A549 (cell line): ENCODE measurements at regions not wholly inside any gene's neighbourhood (a gene's known extent, or its start where the extent isn't known, plus 50 kb on each side); places are given as distances from the start of the nearest gene placed in this dataset.

ENCODE experiments used
- ATAC-seq, 2 experiments: fragments of 200-7000 bp in 1 of 2; fragments of >200 bp in 1 of 2; cut with Nextera tagmentation in 1 of 2; cut with Tn5 transposase in 1 of 2; 3 replicates each; pipeline versions ENCODE4 v1.8.0 to v1.9.1; 2018 to 2020; ENCODE audit warnings: mild to moderate bottlenecking in 1 of 2, moderate library complexity in 1 of 2
- CTCF ChIA-PET: fragments of 300-600 bp; sonication (Branson Sonifier 250); formaldehyde crosslinking; extraction: SDS; loops from one replicate; lab custom pipeline; 2021; ENCODE audit warnings: antibody characterized with exemption, inconsistent platforms; lab: Yijun Ruan, JAX
- POLR2A ChIA-PET: fragments of 350-600 bp; formaldehyde crosslinking; extraction: SDS; loops from one replicate; lab custom pipeline; 2021; ENCODE audit warnings: antibody characterized with exemption, inconsistent platforms; lab: Yijun Ruan, JAX
- DNase-seq, 2 experiments: peaks; one replicate each; pipeline versions ENCODE4 v3.0.0 to v3.0.0-alpha.2; 2011 to 2016; ENCODE audit warnings: low read depth in 1 of 2, low spot score in 1 of 2
- FAIRE-seq: peaks from 2 replicates; lab custom pipeline; 2011; peaks lifted over from hg19 to GRCh38; lab: Jason Lieb, UNC
- H3K27ac ChIP-seq, 2 experiments: fragments of >200 bp; sonication (Bioruptor Twin); formaldehyde crosslinking; 3 replicates each; pipeline ENCODE4 v1.5.1; 2016 to 2017
- H3K4me1 ChIP-seq: fragments of >200 bp; sonication (Bioruptor Twin); formaldehyde crosslinking; 3 replicates; pipeline ENCODE4 v1.6.1; 2016
- H3K4me2 ChIP-seq: fragments of >200 bp; sonication (Bioruptor Twin); formaldehyde crosslinking; 3 replicates; pipeline ENCODE4 v1.6.1; 2016
- H3K4me3 ChIP-seq: fragments of >200 bp; sonication (Bioruptor Twin); formaldehyde crosslinking; 3 replicates; pipeline ENCODE4 v1.5.1; 2016
- H3K9me3 ChIP-seq: fragments of >200 bp; sonication (Bioruptor Twin); formaldehyde crosslinking; 3 replicates; pipeline ENCODE4 v1.6.1; 2016
- CBX2 ChIP-seq: fragments of 200-600 bp; sonication (generic); IDR thresholded peaks from 2 replicates; pipeline ENCODE4 v1.6.1; 2016; ENCODE audit warnings: low read depth, mild to moderate bottlenecking, borderline replicate concordance
- CHD2 ChIP-seq: fragments of 150-350 bp; IDR thresholded peaks from 2 replicates; pipeline ENCODE4 v1.6.1; 2014; ENCODE audit warnings: low read length; ENCODE audit not compliant: partially characterized antibody
- CHD4 ChIP-seq: fragments of 200-600 bp; sonication (generic); IDR thresholded peaks from 2 replicates; pipeline ENCODE4 v1.6.1; 2016; ENCODE audit warnings: antibody characterized with exemption, mild to moderate bottlenecking, borderline replicate concordance
- E2F6 ChIP-seq: IDR thresholded peaks from 2 replicates; pipeline ENCODE4 v1.6.1; 2012; ENCODE audit warnings: low read depth, borderline replicate concordance
- EHF ChIP-seq: fragments of 250-450 bp; sonication (Bioruptor Pico); IDR thresholded peaks from 2 replicates; pipeline ENCODE4 v1.5.0; 2020; ENCODE audit warnings: mild to moderate bottlenecking
- EHMT2 ChIP-seq: fragments of 200-600 bp; sonication (generic); IDR thresholded peaks from 2 replicates; pipeline ENCODE4 v1.6.1; 2016; ENCODE audit warnings: antibody characterized with exemption, low read depth, mild to moderate bottlenecking, moderate library complexity
- FOSL2 ChIP-seq, 2 experiments: fragments of 450-650 bp in 1 of 2; fragments of >200 bp in 1 of 2; sonication (Bioruptor Twin) in 1 of 2; formaldehyde crosslinking; IDR thresholded peaks; 2 replicates each; pipeline versions ENCODE4 v1.5.0 to v1.6.1; 2016 to 2020; ENCODE audit warnings: mild to moderate bottlenecking in 1 of 2, moderate library complexity in 1 of 2
- GATA3 ChIP-seq: IDR thresholded peaks from 2 replicates; pipeline ENCODE4 v1.6.1; 2012; ENCODE audit warnings: borderline replicate concordance
- HDAC2 ChIP-seq: fragments of 200-600 bp; sonication (generic); IDR thresholded peaks from 2 replicates; pipeline ENCODE4 v1.6.1; 2016
- HOXA7 ChIP-seq: fragments of 250-450 bp; sonication (Bioruptor Pico); IDR thresholded peaks from 2 replicates; pipeline ENCODE4 v1.5.0; 2020; ENCODE audit warnings: mild to moderate bottlenecking, moderate library complexity
- JUNB ChIP-seq: fragments of >200 bp; sonication (Bioruptor Twin); formaldehyde crosslinking; IDR thresholded peaks from 2 replicates; pipeline ENCODE4 v1.6.1; 2016
- KDM5A ChIP-seq: fragments of 200-600 bp; sonication (generic); IDR thresholded peaks from 2 replicates; pipeline ENCODE4 v1.6.1; 2016; ENCODE audit warnings: antibody characterized with exemption, mild to moderate bottlenecking
- MAFK ChIP-seq: fragments of 450-650 bp; IDR thresholded peaks from 2 replicates; pipeline ENCODE4 v1.6.1; 2014; ENCODE audit not compliant: partially characterized antibody
- MAZ ChIP-seq: fragments of 150-350 bp; IDR thresholded peaks from 2 replicates; pipeline ENCODE4 v1.6.1; 2014; ENCODE audit warnings: antibody characterized with exemption, low read depth, low read length, borderline replicate concordance
- MYC ChIP-seq: IDR thresholded peaks from 2 replicates; pipeline ENCODE4 v1.6.1; 2012; ENCODE audit warnings: mild to moderate bottlenecking, inconsistent platforms, low read length, improper control_type of control experiment, borderline replicate concordance
- NFE2L2 ChIP-seq: fragments of 150-350 bp; conservative IDR thresholded peaks from 2 replicates; pipeline ENCODE4 v1.6.1; 2014; ENCODE audit warnings: low read length
- NPAS2 ChIP-seq: fragments of 250-450 bp; sonication (Bioruptor Pico); IDR thresholded peaks from 2 replicates; pipeline ENCODE4 v1.8.0; 2022; ENCODE audit warnings: mild to moderate bottlenecking, moderate library complexity, borderline replicate concordance
- PHF8 ChIP-seq: fragments of 200-600 bp; sonication (generic); IDR thresholded peaks from 2 replicates; pipeline ENCODE4 v1.6.1; 2016; ENCODE audit warnings: low read depth, mild to moderate bottlenecking, antibody characterized with exemption, moderate library complexity, borderline replicate concordance
- POLR2A ChIP-seq: IDR thresholded peaks from 2 replicates; pipeline ENCODE4 v1.6.1; 2012; ENCODE audit warnings: mild to moderate bottlenecking, low read length
- POLR2AphosphoS2 ChIP-seq: conservative IDR thresholded peaks from 2 replicates; pipeline ENCODE4 v1.6.1; 2012; ENCODE audit warnings: low read length, improper control_type of control experiment, inconsistent platforms
- RCOR1 ChIP-seq: fragments of 150-350 bp; IDR thresholded peaks from 2 replicates; pipeline ENCODE4 v1.6.1; 2014; ENCODE audit warnings: antibody characterized with exemption, low read length, low read depth
- RNF2 ChIP-seq: fragments of 200-600 bp; sonication (generic); IDR thresholded peaks from 2 replicates; pipeline ENCODE4 v1.6.1; 2016; ENCODE audit warnings: low read depth, mild to moderate bottlenecking, antibody characterized with exemption, moderate library complexity, borderline replicate concordance
- ZC3H11A ChIP-seq: fragments of 450-650 bp; IDR thresholded peaks from 2 replicates; pipeline ENCODE4 v1.6.1; 2014; ENCODE audit warnings: antibody characterized with exemption, mild to moderate bottlenecking
- WGBS: methylation state at CpG from one replicate; pipeline ENCODE4 v1.1.6; 2017; ENCODE audit errors: missing lambda C conversion rate; 5-methylcytosine and 5-hydroxymethylcytosine counted together
- TF ChIP-seq, protein P1 (sequence below): fragments of >200 bp; sonication (Bioruptor Twin); formaldehyde crosslinking; IDR thresholded peaks from 3 replicates; pipeline ENCODE4 v1.6.1; 2016
- TF ChIP-seq, protein P2 (sequence below): fragments of 450-650 bp; IDR thresholded peaks from 2 replicates; pipeline ENCODE4 v1.6.1; 2014; ENCODE audit warnings: antibody characterized with exemption
- TF ChIP-seq, protein P3 (sequence below): fragments of 250-450 bp; sonication (Bioruptor Pico); IDR thresholded peaks from 2 replicates; pipeline ENCODE4 v1.5.0; 2020; ENCODE audit warnings: low read depth, mild to moderate bottlenecking, moderate library complexity
- TF ChIP-seq, protein P4 (sequence below): fragments of >200 bp; sonication (Bioruptor Twin); formaldehyde crosslinking; IDR thresholded peaks from 2 replicates; pipeline ENCODE4 v1.6.1; 2016

DNA sequence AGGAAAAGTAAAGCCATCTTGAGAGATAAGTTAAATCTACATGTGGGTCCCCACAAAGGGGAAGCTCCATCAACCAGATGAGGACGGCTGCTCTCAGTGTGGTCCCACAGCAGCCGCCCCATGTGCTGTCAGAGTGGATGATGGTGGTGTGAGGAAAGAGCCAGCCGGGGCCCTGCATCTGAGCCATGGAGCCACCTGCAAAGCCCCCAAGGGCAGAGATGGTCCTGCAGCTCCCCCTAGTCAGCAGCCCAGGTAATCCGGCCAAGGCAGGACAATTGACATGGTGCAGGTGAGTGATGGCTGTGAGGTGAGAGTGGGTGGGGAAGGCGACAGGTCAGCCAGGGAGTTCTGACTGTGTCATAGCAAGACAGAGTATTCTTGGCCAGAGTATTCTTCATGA is 458.8 kb downstream of the ICE1 start:
- H3K9me3 ChIP-seq, result no peaks in the 10 kb centered on the region
- 13% methylated on average over 5 of the region's 5 CpGs for WGBS
- ATAC-seq (no peak), FAIRE-seq (no peak)
- H3K27ac ChIP-seq, result no peak overlapping the region
- CTCF ChIA-PET, result interaction anchor here (2.2 kb wide), 1 partner anchor 385 kb away, joined by 6 read pairs; no protein-coding TSS in a partner anchor
- H3K4me2 ChIP-seq, result no peak overlapping the region
- TF ChIP-seq, protein P1, sequence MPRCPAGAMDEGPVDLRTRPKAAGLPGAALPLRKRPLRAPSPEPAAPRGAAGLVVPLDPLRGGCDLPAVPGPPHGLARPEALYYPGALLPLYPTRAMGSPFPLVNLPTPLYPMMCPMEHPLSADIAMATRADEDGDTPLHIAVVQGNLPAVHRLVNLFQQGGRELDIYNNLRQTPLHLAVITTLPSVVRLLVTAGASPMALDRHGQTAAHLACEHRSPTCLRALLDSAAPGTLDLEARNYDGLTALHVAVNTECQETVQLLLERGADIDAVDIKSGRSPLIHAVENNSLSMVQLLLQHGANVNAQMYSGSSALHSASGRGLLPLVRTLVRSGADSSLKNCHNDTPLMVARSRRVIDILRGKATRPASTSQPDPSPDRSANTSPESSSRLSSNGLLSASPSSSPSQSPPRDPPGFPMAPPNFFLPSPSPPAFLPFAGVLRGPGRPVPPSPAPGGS, result no peak
- TF ChIP-seq CHD2 (no peak), PHF8 (no peak), NPAS2 (no peak), CBX2 (no peak), EHMT2 (no peak), MAZ (no peak), EHF (no peak), FOSL2 (IDR thresholded peaks at IDR 0.05) (no peak), FOSL2 (CRISPR knock-in tag; IDR thresholded peaks at IDR 0.05) (no peak), RCOR1 (no peak), NFE2L2 (no peak), POLR2AphosphoS2 (no peak), HOXA7 (no peak), KDM5A (no peak)
- TF ChIP-seq, protein P2, sequence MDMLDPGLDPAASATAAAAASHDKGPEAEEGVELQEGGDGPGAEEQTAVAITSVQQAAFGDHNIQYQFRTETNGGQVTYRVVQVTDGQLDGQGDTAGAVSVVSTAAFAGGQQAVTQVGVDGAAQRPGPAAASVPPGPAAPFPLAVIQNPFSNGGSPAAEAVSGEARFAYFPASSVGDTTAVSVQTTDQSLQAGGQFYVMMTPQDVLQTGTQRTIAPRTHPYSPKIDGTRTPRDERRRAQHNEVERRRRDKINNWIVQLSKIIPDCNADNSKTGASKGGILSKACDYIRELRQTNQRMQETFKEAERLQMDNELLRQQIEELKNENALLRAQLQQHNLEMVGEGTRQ, result no peak
- TF ChIP-seq, all 56 proteins: peak for 0
- no peaks in the 10 kb centered on the region for H3K4me1 ChIP-seq
- POLR2A ChIA-PET, result no interaction called here
- DNase-seq, result no peak
- H3K4me3 ChIP-seq, result no peak overlapping the region

DNA sequence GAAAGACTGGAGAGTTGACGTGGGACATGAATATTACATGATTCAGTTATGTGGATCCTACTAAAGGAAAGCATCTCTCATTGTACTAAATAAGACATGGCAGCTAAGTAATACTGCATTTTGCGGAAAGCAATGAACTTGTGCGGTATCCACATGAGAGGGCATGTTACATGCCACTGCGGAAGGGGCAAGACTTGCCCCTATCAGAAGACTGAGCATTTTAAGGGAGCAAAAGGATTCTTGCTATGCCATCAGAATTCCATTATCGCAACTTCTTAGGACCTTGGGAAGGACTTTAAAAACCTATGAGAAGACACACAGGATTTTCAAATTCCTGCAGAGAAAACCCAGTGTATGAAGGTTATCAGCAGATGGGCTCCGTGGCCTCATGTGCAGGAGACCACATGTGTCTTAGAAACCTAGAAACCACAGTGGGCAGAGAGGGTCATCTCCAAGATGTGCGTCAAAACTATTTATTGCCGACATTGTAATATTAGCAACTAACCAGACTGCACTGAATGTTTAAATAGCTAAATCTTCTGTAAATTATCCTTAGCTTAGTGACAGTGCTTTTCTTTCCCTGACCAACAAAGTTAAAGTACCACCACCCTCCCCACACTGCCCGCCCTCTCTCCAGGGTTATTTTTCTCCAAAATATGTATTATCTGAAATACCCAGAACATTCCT is 457.7 kb downstream of the ICE1 start:
- POLR2A ChIA-PET, result no interaction called here
- DNase-seq, result no peak
- no peaks in the 10 kb centered on the region for H3K4me1 ChIP-seq
- H3K9me3 ChIP-seq, result no peaks in the 10 kb centered on the region
- 53% methylated on average over 9 of the region's 9 CpGs for WGBS
- TF ChIP-seq MAFK (peak; percentile 16), POLR2A (no peak), FOSL2 (IDR thresholded peaks at IDR 0.05) (no peak), FOSL2 (CRISPR knock-in tag; IDR thresholded peaks at IDR 0.05) (no peak)
- TF ChIP-seq, protein P3, sequence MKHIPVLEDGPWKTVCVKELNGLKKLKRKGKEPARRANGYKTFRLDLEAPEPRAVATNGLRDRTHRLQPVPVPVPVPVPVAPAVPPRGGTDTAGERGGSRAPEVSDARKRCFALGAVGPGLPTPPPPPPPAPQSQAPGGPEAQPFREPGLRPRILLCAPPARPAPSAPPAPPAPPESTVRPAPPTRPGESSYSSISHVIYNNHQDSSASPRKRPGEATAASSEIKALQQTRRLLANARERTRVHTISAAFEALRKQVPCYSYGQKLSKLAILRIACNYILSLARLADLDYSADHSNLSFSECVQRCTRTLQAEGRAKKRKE (CRISPR knock-in tag), result no peak
- TF ChIP-seq, all 56 proteins: peak for 1
- no peak overlapping the region for H3K4me2 ChIP-seq
- no peak overlapping the region for H3K27ac ChIP-seq
- H3K4me3 ChIP-seq, result no peak overlapping the region
- ATAC-seq (no peak), FAIRE-seq (no peak)
- CTCF ChIA-PET, result interaction anchor here (2.2 kb wide), 1 partner anchor 383 kb away, joined by 6 read pairs; no protein-coding TSS in a partner anchor

DNA sequence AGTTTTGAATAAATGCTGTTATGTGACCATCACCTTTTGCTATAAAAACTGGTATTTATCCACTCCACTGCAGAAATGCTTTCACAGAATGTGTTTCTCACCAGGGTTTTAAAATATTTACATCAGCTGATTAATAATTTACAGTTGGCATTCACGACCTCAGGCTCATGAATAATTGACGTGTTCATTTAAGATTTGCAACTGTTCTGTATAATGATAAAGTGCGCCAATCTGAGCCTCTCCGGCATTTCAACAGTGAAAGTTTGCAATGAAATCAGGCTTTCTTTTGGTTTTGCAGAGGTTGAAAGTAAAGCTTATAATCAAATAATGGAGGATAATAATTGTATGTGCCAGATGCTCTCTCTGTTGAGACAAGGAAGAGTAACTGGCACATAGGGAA is 434.9 kb downstream of the ICE1 start:
- no peak for TF ChIP-seq POLR2A
- TF ChIP-seq MAFK, result no peak
- TF ChIP-seq HOXA7, result no peak
- no peak for TF ChIP-seq E2F6
- TF ChIP-seq, protein P2, result no peak
- TF ChIP-seq RNF2, result no peak
- no peak for TF ChIP-seq EHMT2
- no peak for TF ChIP-seq CHD4
- TF ChIP-seq, protein P4, sequence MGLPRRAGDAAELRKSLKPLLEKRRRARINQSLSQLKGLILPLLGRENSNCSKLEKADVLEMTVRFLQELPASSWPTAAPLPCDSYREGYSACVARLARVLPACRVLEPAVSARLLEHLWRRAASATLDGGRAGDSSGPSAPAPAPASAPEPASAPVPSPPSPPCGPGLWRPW, result no peak
- TF ChIP-seq ZC3H11A, result no peak
- TF ChIP-seq EHF, result no peak
- TF ChIP-seq POLR2AphosphoS2, result no peak
- TF ChIP-seq MYC, result no peak
- no peak for TF ChIP-seq GATA3
- no peak for TF ChIP-seq HDAC2
- TF ChIP-seq CHD2, result no peak
- no peak for TF ChIP-seq JUNB
- TF ChIP-seq, all 56 proteins: peak for 0
- ChIA-PET CTCF (no interaction called here), POLR2A (no interaction called here)
- 38% methylated on average over 4 of the region's 4 CpGs for WGBS
- Histone ChIP-seq H3K9me3 (no peaks in the 10 kb centered on the region), H3K4me2 (no peak overlapping the region), H3K27ac (no peak overlapping the region), H3K4me1 (no peaks in the 10 kb centered on the region), H3K4me3 (no peak overlapping the region)
- no peak for FAIRE-seq
- no peak for ATAC-seq
- no peak for DNase-seq
